ENCODE measurements at regions not wholly inside any gene's neighbourhood (a gene's known extent, or its start where the extent isn't known, plus 50 kb on each side); places are given as distances from the start of the nearest gene placed in this dataset.

GRCh38 chr5:89470658-89471057, 587.7 kb upstream of the MEF2C start:
- Histone ChIP-seq H3K9me3 (no peaks in the 10 kb centered on the region), H3K4me3 (no peak overlapping the region)

DNA sequence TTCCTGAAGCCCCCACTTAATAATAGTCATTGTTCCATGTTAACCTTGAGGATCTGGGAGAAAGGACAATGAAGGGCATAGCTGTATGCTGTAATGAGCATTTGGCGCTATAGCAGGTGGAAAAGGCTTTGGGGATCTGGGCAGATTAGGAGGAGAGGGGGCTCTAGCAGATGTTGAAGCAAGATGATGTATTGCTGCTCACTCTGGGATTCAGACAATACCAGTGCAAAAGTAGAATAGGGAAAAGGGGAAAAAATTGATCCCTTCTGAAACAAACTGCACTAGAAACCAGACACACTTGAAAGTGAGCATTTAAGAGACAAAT, 575.3 kb upstream of the MEF2C start:
- Histone ChIP-seq H3K4me3 (no peak overlapping the region), H3K27me3 (no peaks in the 10 kb centered on the region), H3K9me3 (no peaks in the 10 kb centered on the region), H3K36me3 (no peaks in the 10 kb centered on the region), H3K27ac (peak overlapping the region in 3 of 4 donors; percentile 7 to 35 (median 24)), H3K4me1 (peaks cover 0 to 14% (median 11%) of the 10 kb centered on the region in 3 donors)
- no peak for DNase-seq
- WGBS, 2 donors, result 30 to 67% methylated on average over 1 of the region's 1 CpG
- TF ChIP-seq, protein P1, sequence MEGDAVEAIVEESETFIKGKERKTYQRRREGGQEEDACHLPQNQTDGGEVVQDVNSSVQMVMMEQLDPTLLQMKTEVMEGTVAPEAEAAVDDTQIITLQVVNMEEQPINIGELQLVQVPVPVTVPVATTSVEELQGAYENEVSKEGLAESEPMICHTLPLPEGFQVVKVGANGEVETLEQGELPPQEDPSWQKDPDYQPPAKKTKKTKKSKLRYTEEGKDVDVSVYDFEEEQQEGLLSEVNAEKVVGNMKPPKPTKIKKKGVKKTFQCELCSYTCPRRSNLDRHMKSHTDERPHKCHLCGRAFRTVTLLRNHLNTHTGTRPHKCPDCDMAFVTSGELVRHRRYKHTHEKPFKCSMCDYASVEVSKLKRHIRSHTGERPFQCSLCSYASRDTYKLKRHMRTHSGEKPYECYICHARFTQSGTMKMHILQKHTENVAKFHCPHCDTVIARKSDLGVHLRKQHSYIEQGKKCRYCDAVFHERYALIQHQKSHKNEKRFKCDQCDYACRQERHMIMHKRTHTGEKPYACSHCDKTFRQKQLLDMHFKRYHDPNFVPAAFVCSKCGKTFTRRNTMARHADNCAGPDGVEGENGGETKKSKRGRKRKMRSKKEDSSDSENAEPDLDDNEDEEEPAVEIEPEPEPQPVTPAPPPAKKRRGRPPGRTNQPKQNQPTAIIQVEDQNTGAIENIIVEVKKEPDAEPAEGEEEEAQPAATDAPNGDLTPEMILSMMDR (IDR thresholded peaks at IDR 0.05), result no peak
- TF ChIP-seq POLR2A (IDR thresholded peaks at IDR 0.05), result no peak
- intact Hi-C loops (cut with DNase I), result no loop called here

More at GRCh38 chr5:89470658-89471057, 587.7 kb upstream of the MEF2C start:
- Histone ChIP-seq H3K36me3 (no peaks in the 10 kb centered on the region), H3K27ac (no peak overlapping the region), H3K4me1 (no peaks in the 10 kb centered on the region), H3K27me3 (no peaks in the 10 kb centered on the region)
- intact Hi-C loops (cut with DNase I), result no loop called here
- WGBS, 2 donors, result 43 to 75% methylated on average over 1 of the region's 1 CpG
- DNase-seq, result no peak
- TF ChIP-seq, protein P1 (IDR thresholded peaks at IDR 0.05), result no peak
- no peak for TF ChIP-seq POLR2A (IDR thresholded peaks at IDR 0.05)

DNA sequence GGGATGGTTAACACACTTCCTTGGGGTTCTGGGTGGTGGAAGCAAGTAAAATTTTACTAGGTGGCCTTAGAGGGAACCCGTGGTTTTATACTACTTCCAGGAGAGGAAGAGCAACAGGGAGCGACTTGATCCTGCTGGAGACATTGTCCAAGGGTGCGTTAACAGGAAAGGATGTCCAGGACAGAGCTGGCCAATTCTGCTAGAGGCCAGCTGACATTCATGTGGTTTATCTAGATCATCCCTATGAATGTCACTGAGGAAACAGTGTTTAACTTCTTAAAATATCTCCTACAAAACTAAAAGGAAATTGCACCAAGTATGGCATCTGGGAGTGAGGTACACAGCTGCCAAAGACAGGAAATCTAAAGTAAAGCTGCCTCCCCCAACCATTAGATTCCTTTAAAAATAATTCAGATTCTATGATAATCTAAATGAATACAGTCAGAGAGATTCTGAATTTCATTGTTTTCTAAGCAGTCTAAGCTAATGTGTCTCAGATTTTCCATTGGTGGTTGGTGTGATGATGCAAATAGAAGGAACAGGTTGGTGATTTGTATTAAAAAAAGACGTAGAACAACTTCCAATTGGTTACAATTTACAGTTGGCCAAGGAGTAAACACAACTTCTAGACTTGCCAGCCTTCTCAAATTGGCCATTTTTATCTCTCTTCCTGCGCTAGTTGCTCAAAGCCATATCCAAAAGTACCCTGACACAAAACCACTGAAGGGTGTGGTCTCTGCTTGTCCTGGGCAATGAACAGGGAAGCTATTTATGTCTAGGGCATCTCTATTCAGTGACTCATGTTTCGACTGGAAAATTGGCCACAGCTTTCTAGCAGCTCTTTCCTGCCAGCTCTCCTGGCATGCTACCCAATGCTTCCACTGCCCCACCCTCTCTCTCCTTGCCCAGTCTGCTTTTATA, 574.7 kb upstream of the MEF2C start:
- no peak for DNase-seq
- no peak for TF ChIP-seq POLR2A (IDR thresholded peaks at IDR 0.05)
- TF ChIP-seq, protein P1 (IDR thresholded peaks at IDR 0.05), result no peak
- Histone ChIP-seq H3K4me1 (peaks cover 0 to 14% (median 11%) of the 10 kb centered on the region in 3 donors), H3K4me3 (no peak overlapping the region), H3K9me3 (no peaks in the 10 kb centered on the region), H3K27ac (peak overlapping the region in 2 of 4 donors; percentile 24 to 35), H3K36me3 (no peaks in the 10 kb centered on the region), H3K27me3 (no peaks in the 10 kb centered on the region)
- WGBS, 2 donors, result 25 to 41% methylated on average over 6 of the region's 6 CpGs
- intact Hi-C loops (cut with DNase I), result no loop called here

DNA sequence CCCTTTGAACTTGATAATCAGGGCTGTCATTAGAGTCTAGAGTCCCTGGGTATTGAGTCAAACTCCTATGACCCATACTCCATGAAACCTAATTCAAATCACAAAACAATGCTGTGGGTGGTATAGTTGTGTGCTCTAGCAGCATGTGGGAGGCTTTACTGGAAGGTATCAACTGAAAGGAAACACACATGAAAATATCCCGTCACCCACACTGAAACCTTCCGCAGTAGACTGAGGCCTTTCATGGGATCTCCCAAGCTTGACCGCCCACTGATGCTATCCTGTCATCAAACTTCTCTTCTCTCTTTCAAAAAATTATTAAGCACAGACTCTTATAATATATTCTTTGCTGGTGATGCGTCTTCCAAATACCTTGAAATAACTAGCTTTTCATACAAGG, 569.1 kb upstream of the MEF2C start:
- Histone ChIP-seq H3K27me3 (no peaks in the 10 kb centered on the region), H3K9me3 (no peaks in the 10 kb centered on the region), H3K4me3 (no peak overlapping the region), H3K4me1 (no peaks in the 10 kb centered on the region), H3K27ac (no peak overlapping the region), H3K36me3 (no peaks in the 10 kb centered on the region)
- intact Hi-C loops (cut with DNase I), result no loop called here
- TF ChIP-seq, protein P1 (IDR thresholded peaks at IDR 0.05), result no peak
- no peak for TF ChIP-seq POLR2A (IDR thresholded peaks at IDR 0.05)
- 83 to 98% methylated on average over 4 of the region's 4 CpGs for WGBS, 2 donors
- no peak for DNase-seq

DNA sequence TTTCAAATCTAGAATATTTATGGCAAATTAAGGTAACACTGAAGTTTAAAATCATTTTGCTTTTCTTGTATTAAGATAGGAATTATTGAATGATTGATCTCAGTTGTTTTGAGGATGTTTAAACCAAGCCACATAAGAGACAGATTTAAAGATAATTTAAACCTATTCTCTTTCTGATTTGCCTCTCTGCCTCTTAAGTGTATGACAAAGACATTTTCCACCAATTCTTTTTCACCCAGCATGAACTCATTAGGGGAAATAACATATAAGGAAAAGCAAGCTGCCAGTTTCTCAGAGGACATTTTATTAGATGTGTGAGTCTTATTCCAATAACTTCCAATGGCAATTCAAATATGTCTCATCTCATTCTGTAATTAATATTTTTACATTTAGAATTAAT, 568.3 kb upstream of the MEF2C start:
- Histone ChIP-seq H3K9me3 (no peaks in the 10 kb centered on the region), H3K36me3 (no peaks in the 10 kb centered on the region), H3K27me3 (no peaks in the 10 kb centered on the region), H3K27ac (no peak overlapping the region), H3K4me1 (no peaks in the 10 kb centered on the region), H3K4me3 (no peak overlapping the region)
- TF ChIP-seq, protein P1 (IDR thresholded peaks at IDR 0.05), result no peak
- no peak for TF ChIP-seq POLR2A (IDR thresholded peaks at IDR 0.05)
- DNase-seq, result no peak
- intact Hi-C loops (cut with DNase I), result no loop called here
